ENCODE measurements at regions not wholly inside any gene's neighbourhood (a gene's known extent, or its start where the extent isn't known, plus 50 kb on each side); places are given as distances from the start of the nearest gene placed in this dataset.

DNA sequence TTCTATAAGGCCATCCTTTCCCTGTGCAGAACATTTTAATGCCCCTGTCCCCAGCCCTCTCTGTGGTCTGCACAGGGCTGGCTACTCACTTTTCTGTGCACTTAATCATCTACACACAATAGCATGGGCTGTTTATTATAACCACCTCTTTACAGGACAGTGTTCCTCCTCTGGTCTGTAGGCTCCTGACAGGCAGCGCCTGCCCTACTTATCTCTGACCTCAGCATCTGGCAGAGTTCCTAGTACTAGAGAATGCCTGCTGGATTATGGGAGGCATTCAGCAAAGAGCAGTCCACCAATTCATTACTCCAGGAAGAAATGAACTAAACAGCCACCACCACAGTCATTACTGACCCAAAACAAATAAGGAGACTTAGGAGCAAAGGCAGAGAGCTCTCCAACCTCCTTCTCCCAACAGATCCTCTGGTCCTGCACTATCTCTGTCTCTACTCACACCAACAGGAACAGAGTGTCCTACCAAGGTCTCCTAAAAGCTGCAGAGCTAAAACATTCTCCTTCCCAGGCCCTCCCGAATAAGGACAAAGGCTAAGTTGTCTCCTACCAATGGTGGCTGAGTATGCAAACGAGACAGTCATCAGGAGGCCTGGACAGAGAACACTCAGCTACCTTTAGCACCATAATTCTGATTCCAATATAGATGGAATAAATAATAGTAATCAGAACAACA lies 279.2 kb downstream of the QDPR start:
- TF ChIP-seq, protein P1, sequence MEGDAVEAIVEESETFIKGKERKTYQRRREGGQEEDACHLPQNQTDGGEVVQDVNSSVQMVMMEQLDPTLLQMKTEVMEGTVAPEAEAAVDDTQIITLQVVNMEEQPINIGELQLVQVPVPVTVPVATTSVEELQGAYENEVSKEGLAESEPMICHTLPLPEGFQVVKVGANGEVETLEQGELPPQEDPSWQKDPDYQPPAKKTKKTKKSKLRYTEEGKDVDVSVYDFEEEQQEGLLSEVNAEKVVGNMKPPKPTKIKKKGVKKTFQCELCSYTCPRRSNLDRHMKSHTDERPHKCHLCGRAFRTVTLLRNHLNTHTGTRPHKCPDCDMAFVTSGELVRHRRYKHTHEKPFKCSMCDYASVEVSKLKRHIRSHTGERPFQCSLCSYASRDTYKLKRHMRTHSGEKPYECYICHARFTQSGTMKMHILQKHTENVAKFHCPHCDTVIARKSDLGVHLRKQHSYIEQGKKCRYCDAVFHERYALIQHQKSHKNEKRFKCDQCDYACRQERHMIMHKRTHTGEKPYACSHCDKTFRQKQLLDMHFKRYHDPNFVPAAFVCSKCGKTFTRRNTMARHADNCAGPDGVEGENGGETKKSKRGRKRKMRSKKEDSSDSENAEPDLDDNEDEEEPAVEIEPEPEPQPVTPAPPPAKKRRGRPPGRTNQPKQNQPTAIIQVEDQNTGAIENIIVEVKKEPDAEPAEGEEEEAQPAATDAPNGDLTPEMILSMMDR (conservative IDR thresholded peaks at IDR 0.05 in 1 of 2, IDR thresholded peaks at IDR 0.05 in 1 of 2; ENCODE audit: low read depth in 1 of 2, low read length in 2 of 2), result no peak
- no peak for TF ChIP-seq EZH2 (IDR thresholded peaks at IDR 0.05; ENCODE audit: low read length, missing control alignments)
